Pancreas (tissue), 10 donors: ENCODE measurements at regions not wholly inside any gene's neighbourhood (a gene's known extent, or its start where the extent isn't known, plus 50 kb on each side); places are given as distances from the start of the nearest gene placed in this dataset.

ENCODE experiments used
- ATAC-seq, 4 donors: fragments of 200-7000 bp; cut with Tn5 transposase; one replicate each; pipeline versions ENCODE4 v1.8.0 to v1.9.1; 2020; ENCODE audit warnings: mild to moderate bottlenecking in 4 of 4, moderate library complexity in 4 of 4
- DNase-seq, 6 donors: peaks; one replicate each; pipeline ENCODE4 v3.0.0-alpha.2; 2020
- FAIRE-seq: peaks from 2 replicates; lab custom pipeline; 2012; peaks lifted over from hg19 to GRCh38; lab: Jason Lieb, UNC
- H3K27ac ChIP-seq, 4 donors: fragments of 200-600 bp; sonication (generic); 1 replicate in 3 of 4; 2 replicates in 1 of 4; pipeline versions ENCODE4 v1.5.0 to v1.8.0; 2020
- H3K27me3 ChIP-seq, 4 donors: fragments of 200-600 bp; one replicate each; pipeline ENCODE4 v1.8.0; 2021
- H3K36me3 ChIP-seq, 3 donors: fragments of 200-600 bp; sonication (generic) in 1 of 3; one replicate each; pipeline versions ENCODE4 v1.5.0 to v1.8.0; 2020 to 2021
- H3K4me1 ChIP-seq, 3 donors: fragments of 200-600 bp; one replicate each; pipeline ENCODE4 v1.8.0; 2021
- H3K4me3 ChIP-seq, 4 donors: fragments of 200-600 bp; sonication (generic) in 2 of 4; one replicate each; pipeline versions ENCODE4 v1.5.0 to v1.8.0; 2020 to 2021
- H3K9me3 ChIP-seq, 4 donors: fragments of 200-600 bp; one replicate each; pipeline ENCODE4 v1.8.0; 2021
- CTCF ChIP-seq, 4 donors: fragments of 200-600 bp; sonication (generic) in 3 of 4; IDR thresholded peaks; one replicate each; pipeline versions ENCODE4 v1.5.0 to v1.8.0; 2021; ENCODE audit warnings: antibody characterized with exemption in 4 of 4
- WGBS, 2 donors: extraction: QIAGEN DNeasy Blood & Tissue Kit; methylation state at CpG; one replicate each; pipeline ENCODE4 v1.1.7; 2013; 5-methylcytosine and 5-hydroxymethylcytosine counted together
- intact Hi-C, 3 donors: fragments of 100-400 bp; cut with DNase I; formaldehyde crosslinking; loops; one replicate each; pipeline versions ENCODE4 v1.11.1 to v1.14.2; 2022
- donor health status: healthy with polysubstance abuse.
- donor health status: DM: no; HTN: no; CAD: no; lungs with moderate emphysema.
- donor health status: DM: no; HTN: no; CAD: no.
- donor health status: control.
- donor health status: control.
- donor health status: Bipolar disorder and iron deficiency.
- donor health status: DM: yes; HTN: yes; CAD: no.
- donor health status: DM: no; HTN: no; CAD: no.
- donor health status: DM: no; HTN: no; CAD: no.
- donor health status: DM: yes; HTN: yes; CAD: no.

GRCh38 chr10:15985690-15986089, 125.4 kb upstream of the MINDY3 start:
- no peak for FAIRE-seq
- ATAC-seq: no peak
- no peak overlapping the region for H3K27ac ChIP-seq
- intact Hi-C loops: no loop called here
- no peak for TF ChIP-seq CTCF (IDR thresholded peaks at IDR 0.05)
- H3K36me3 ChIP-seq: no peaks in the 10 kb centered on the region
- no peak for DNase-seq
- H3K9me3 ChIP-seq: no peaks in the 10 kb centered on the region
- H3K4me1 ChIP-seq: no peaks in the 10 kb centered on the region
- H3K4me3 ChIP-seq: no peak overlapping the region
- WGBS, 2 donors: 46 to 67% methylated on average over 4 of the region's 4 CpGs
- no peaks in the 10 kb centered on the region for H3K27me3 ChIP-seq

- no peaks in the 10 kb centered on the region for H3K9me3 ChIP-seq
- no peak for ATAC-seq
- no peaks in the 10 kb centered on the region for H3K27me3 ChIP-seq
- no peak overlapping the region for H3K27ac ChIP-seq
- intact Hi-C loops: no loop called here
- TF ChIP-seq CTCF (IDR thresholded peaks at IDR 0.05): no peak
- no peak for DNase-seq
- WGBS, 2 donors: 54 to 65% methylated on average over 11 of the region's 11 CpGs
- no peak for FAIRE-seq
- H3K4me3 ChIP-seq: no peak overlapping the region
- no peaks in the 10 kb centered on the region for H3K4me1 ChIP-seq
- no peaks in the 10 kb centered on the region for H3K36me3 ChIP-seq
These were observed 130.3 kb upstream of the MINDY3 start for GRCh38 chr10:15990535-15991129.

- H3K4me3 ChIP-seq: no peak overlapping the region
- H3K4me1 ChIP-seq: no peaks in the 10 kb centered on the region
- no peak for ATAC-seq
- no peaks in the 10 kb centered on the region for H3K9me3 ChIP-seq
- no peak overlapping the region for H3K27ac ChIP-seq
- no peak for TF ChIP-seq CTCF (IDR thresholded peaks at IDR 0.05)
- H3K27me3 ChIP-seq: no peaks in the 10 kb centered on the region
- WGBS, 2 donors: 57 to 61% methylated on average over 4 of the region's 4 CpGs
- H3K36me3 ChIP-seq: no peaks in the 10 kb centered on the region
- intact Hi-C loops: no loop called here
- no peak for FAIRE-seq
- no peak for DNase-seq
These were observed 137.0 kb upstream of the MINDY3 start for GRCh38 chr10:15997313-15997712.

- no peak for FAIRE-seq
- intact Hi-C loops: no loop called here
- no peak for TF ChIP-seq CTCF (IDR thresholded peaks at IDR 0.05)
- Histone ChIP-seq H3K27me3 (no peaks in the 10 kb centered on the region), H3K4me3 (no peak overlapping the region), H3K27ac (no peak overlapping the region), H3K36me3 (no peaks in the 10 kb centered on the region), H3K9me3 (peaks cover 0 to 3% (median 0%) of the 10 kb centered on the region in 4 donors), H3K4me1 (no peaks in the 10 kb centered on the region)
- no peak for DNase-seq
- ATAC-seq: no peak
- 67 to 90% methylated on average over 1 of the region's 1 CpG for WGBS, 2 donors
These were observed 141.3 kb upstream of the MINDY3 start for GRCh38 chr10:16001581-16001980.

GRCh38 chr10:16009785-16010184, 149.5 kb upstream of the MINDY3 start:
- 56 to 67% methylated on average over 6 of the region's 6 CpGs for WGBS, 2 donors
- H3K9me3 ChIP-seq: peaks cover 0 to 3% (median 0%) of the 10 kb centered on the region in 4 donors
- no peak for DNase-seq
- intact Hi-C loops: loop anchor here in 1 of 3 donors (10.0 kb wide), 1 partner anchor 185 kb away; no protein-coding TSS in a partner anchor
- H3K4me3 ChIP-seq: no peak overlapping the region
- FAIRE-seq: no peak
- no peaks in the 10 kb centered on the region for H3K4me1 ChIP-seq
- no peak for TF ChIP-seq CTCF (IDR thresholded peaks at IDR 0.05)
- no peak overlapping the region for H3K27ac ChIP-seq
- no peaks in the 10 kb centered on the region for H3K36me3 ChIP-seq
- no peaks in the 10 kb centered on the region for H3K27me3 ChIP-seq
- no peak for ATAC-seq
